K562 (cell line): ENCODE measurements at regions not wholly inside any gene's neighbourhood (a gene's known extent, or its start where the extent isn't known, plus 50 kb on each side); places are given as distances from the start of the nearest gene placed in this dataset.

Experiments used
- DEAF1 ChIP-seq: fragments of 450-650 bp; formaldehyde crosslinking; IDR thresholded peaks from 2 replicates; pipeline ENCODE4 v1.4.0; 2020; ENCODE audit warnings: mild to moderate bottlenecking, moderate library complexity
- ZBTB11 ChIP-seq, 3 experiments: fragments of 200-800 bp in 1 of 3; fragments of 250-450 bp in 1 of 3; fragments of 450-650 bp in 1 of 3; sonication (Bioruptor Pico) in 1 of 3; sonication (Bioruptor generic) in 1 of 3; formaldehyde crosslinking in 1 of 3; IDR thresholded peaks; 2 replicates each; pipeline versions ENCODE4 v1.6.1 to v1.8.0; 2016 to 2022; ENCODE audit warnings: mild to moderate bottlenecking in 2 of 3, missing genetic modification characterization in 2 of 3, missing compliant biosample characterization in 1 of 3, moderate library complexity in 1 of 3
- ZNF212 ChIP-seq: fragments of 450-650 bp; formaldehyde crosslinking; IDR thresholded peaks from 2 replicates; pipeline ENCODE4 v1.4.0; 2020; ENCODE audit warnings: mild to moderate bottlenecking
- ZNF316 ChIP-seq: fragments of 450-650 bp; IDR thresholded peaks from 2 replicates; pipeline ENCODE4 v1.6.1; 2016
- TF ChIP-seq, protein P1 (sequence below): fragments of 200-800 bp; sonication (Bioruptor generic); IDR thresholded peaks from 2 replicates; pipeline ENCODE4 v1.6.1; 2017; ENCODE audit warnings: missing genetic modification characterization, missing compliant biosample characterization

DNA sequence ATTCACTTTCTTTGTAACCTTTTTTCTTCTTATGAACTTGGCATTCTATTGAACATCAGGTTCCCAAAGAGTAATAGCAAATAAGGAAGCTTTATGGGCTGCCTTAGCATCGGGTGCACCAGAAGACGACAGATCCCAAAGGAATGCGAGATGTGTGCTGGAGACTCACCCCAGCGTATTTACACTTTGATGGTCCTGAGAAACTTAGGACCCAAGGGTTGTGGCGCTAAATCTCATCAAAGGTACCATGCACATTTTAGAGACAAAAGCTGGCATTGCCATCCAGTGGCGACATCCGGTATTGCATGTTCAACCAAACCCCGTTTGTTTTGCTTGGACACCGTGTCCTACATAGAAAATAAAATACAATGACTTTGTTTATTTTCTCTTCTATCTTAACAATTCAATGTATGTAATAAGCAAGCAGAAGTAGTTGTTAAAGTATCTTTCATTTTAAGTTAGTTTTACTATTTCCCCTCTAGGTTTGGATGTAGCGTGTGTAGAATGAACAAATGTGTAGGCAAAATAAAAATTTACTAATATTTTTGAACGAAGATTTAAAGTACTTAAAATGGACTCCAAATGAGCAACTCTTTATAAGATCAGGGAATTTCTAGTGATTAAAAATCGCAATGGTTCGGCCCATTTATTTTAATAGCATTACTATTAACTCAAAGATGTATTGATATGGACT, 1154.8 kb downstream of the GATA3 start (continued):
- TF ChIP-seq, protein P1, sequence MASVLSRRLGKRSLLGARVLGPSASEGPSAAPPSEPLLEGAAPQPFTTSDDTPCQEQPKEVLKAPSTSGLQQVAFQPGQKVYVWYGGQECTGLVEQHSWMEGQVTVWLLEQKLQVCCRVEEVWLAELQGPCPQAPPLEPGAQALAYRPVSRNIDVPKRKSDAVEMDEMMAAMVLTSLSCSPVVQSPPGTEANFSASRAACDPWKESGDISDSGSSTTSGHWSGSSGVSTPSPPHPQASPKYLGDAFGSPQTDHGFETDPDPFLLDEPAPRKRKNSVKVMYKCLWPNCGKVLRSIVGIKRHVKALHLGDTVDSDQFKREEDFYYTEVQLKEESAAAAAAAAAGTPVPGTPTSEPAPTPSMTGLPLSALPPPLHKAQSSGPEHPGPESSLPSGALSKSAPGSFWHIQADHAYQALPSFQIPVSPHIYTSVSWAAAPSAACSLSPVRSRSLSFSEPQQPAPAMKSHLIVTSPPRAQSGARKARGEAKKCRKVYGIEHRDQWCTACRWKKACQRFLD (CRISPR knock-in tag) = no peak
- TF ChIP-seq ZBTB11 (CRISPR knock-in tag; IDR thresholded peaks at IDR 0.05) (no peak), ZNF212 (CRISPR knock-in tag) (no peak), DEAF1 (CRISPR knock-in tag) (peak; percentile 49; the same call in 1 of the 2 replicates), ZNF316 (no peak)
